Calu3 (cell line): ENCODE measurements at regions not wholly inside any gene's neighbourhood (a gene's known extent, or its start where the extent isn't known, plus 50 kb on each side); places are given as distances from the start of the nearest gene placed in this dataset.

ENCODE experiments used
- BruUV-seq: library from RNA; stranded (reverse); fragments of 400-500 nt; replicated peaks from 2 replicates; lab custom pipeline; 2021; lab: Mats Ljungman, UMichigan
- CTCF ChIA-PET: fragments of 300-600 bp; sonication (Branson Sonifier 250); formaldehyde crosslinking; loops from one replicate; lab custom pipeline; 2022; ENCODE audit warnings: antibody characterized with exemption; lab: Charles Lee
- DNase-seq: peaks from one replicate; pipeline ENCODE4 v3.0.0; 2022
- H3K27ac Mint-ChIP-seq: one replicate; pipeline ENCODE4 v1.8.0; 2022; ENCODE audit warnings: mixed read lengths; ENCODE audit not compliant: unreplicated experiment
- H3K27me3 Mint-ChIP-seq: one replicate; pipeline ENCODE4 v1.8.0; 2022; ENCODE audit warnings: mixed read lengths; ENCODE audit not compliant: unreplicated experiment
- H3K36me3 Mint-ChIP-seq: one replicate; pipeline ENCODE4 v1.8.0; 2022; ENCODE audit warnings: mild to moderate bottlenecking, moderate library complexity, mixed read lengths; ENCODE audit not compliant: insufficient read depth, unreplicated experiment
- H3K4me1 Mint-ChIP-seq: one replicate; pipeline ENCODE4 v1.8.0; 2022; ENCODE audit warnings: mild to moderate bottlenecking, low read depth, mixed read lengths; ENCODE audit not compliant: unreplicated experiment
- H3K4me3 Mint-ChIP-seq: one replicate; pipeline ENCODE4 v1.8.0; 2022; ENCODE audit warnings: mild to moderate bottlenecking, low read depth, moderate library complexity, mixed read lengths; ENCODE audit not compliant: unreplicated experiment
- H3K9me3 Mint-ChIP-seq: one replicate; pipeline ENCODE4 v1.8.0; 2022; ENCODE audit warnings: low read depth, mixed read lengths; ENCODE audit not compliant: unreplicated experiment
- CTCF ChIP-seq: fragments of 200-600 bp; IDR thresholded peaks from one replicate; pipeline ENCODE4 v1.8.0; 2022; ENCODE audit warnings: antibody characterized with exemption; ENCODE audit not compliant: unreplicated experiment
- intact Hi-C: fragments of 100-400 bp; cut with micrococcal nuclease; formaldehyde crosslinking; loops from one replicate; pipeline ENCODE4 v1.10.0; 2022; ENCODE audit not compliant: unreplicated experiment

DNA sequence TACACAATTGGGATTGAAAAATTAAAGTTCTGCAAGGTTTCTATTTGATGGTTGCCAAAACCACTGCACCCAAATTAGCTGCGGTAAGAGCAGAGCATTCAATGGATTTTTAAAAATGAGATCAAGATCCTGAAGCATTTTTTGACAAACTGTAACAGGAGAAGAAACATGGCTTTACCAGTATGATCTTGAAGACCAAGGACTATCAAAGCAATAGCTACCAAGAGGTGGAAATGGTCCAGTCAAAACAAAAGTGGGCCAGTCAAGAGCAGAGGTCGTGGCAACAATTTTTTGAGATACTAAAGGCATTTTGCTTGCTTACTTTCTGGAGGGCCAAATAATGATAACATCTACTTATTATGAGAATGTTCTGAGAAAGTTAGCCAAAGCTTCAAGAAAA lies 186.8 kb downstream of the RDH14 start:
- no peaks in the 10 kb centered on the region for H3K4me1 Mint-ChIP-seq
- intact Hi-C loops = loop anchor here (10.0 kb wide), 1 partner anchor 619 kb away; the partner anchor contains the start of genes GEN1 and SMC6
- H3K4me3 Mint-ChIP-seq = no peak overlapping the region
- no peak for DNase-seq
- CTCF ChIA-PET = interaction anchor here (0.6 kb wide), 1 partner anchor 482 kb away, joined by 3 read pairs; no protein-coding TSS in a partner anchor
- no peak for TF ChIP-seq CTCF
- BruUV-seq = no TSS peak
- H3K36me3 Mint-ChIP-seq = no peaks in the 10 kb centered on the region
- H3K27ac Mint-ChIP-seq = no peak overlapping the region
- no peaks in the 10 kb centered on the region for H3K9me3 Mint-ChIP-seq
- H3K27me3 Mint-ChIP-seq = no peaks in the 10 kb centered on the region

DNA sequence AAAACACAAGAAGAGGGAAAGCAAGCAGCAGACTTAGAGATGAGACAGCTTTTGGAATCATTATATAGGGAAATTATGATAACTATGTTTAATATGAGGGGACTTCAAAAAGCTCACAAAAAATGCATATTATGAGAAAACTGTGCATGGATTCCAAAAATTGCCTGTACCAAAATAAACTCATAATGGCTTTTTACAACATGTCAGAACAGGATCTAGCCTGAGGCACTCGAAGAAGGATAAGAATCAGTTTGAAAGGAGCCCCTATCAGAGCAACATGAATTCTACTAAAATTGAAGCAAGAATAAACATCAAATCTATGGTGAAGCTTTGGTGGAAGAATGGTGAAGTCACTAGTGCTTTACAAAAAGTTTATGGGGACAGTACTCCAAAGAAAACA lies 187.4 kb downstream of the RDH14 start:
- no peaks in the 10 kb centered on the region for H3K36me3 Mint-ChIP-seq
- CTCF ChIA-PET = no interaction called here
- DNase-seq = no peak

DNA sequence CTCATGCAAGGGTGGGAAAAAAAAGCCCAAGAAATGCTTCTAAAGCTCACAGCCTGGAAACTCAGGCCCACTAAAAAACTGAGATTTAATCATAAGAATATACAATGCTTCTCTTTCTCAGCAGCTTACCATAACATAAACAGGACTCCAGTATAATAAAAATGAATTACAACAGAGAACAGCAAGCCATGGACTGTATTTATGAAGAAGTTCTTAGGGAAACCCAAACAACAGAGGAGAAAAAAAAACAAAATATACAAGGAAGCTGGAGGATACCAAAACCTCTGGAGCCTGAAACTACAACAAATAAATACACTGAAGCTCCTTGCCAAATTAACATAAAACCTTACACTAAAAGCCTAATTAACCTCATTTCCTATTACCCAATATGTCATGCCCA lies 187.8 kb downstream of the RDH14 start:
- Mint-ChIP-seq H3K4me1 (no peaks in the 10 kb centered on the region), H3K36me3 (no peaks in the 10 kb centered on the region), H3K9me3 (no peaks in the 10 kb centered on the region), H3K27ac (no peak overlapping the region), H3K4me3 (no peak overlapping the region), H3K27me3 (no peaks in the 10 kb centered on the region)
- no peak for DNase-seq
- intact Hi-C loops = loop anchor here (10.0 kb wide), 1 partner anchor 618 kb away; the partner anchor contains the start of genes GEN1 and SMC6
- CTCF ChIA-PET = no interaction called here
- no TSS peak for BruUV-seq
- TF ChIP-seq CTCF = no peak

More for the DNA sequence above, 187.4 kb downstream of the RDH14 start:
- intact Hi-C loops = loop anchor here (10.0 kb wide), 1 partner anchor 618 kb away; the partner anchor contains the start of genes GEN1 and SMC6
- Mint-ChIP-seq H3K9me3 (no peaks in the 10 kb centered on the region), H3K27ac (no peak overlapping the region), H3K4me3 (no peak overlapping the region), H3K4me1 (no peaks in the 10 kb centered on the region), H3K27me3 (no peaks in the 10 kb centered on the region)
- no peak for TF ChIP-seq CTCF
- BruUV-seq = no TSS peak

DNA sequence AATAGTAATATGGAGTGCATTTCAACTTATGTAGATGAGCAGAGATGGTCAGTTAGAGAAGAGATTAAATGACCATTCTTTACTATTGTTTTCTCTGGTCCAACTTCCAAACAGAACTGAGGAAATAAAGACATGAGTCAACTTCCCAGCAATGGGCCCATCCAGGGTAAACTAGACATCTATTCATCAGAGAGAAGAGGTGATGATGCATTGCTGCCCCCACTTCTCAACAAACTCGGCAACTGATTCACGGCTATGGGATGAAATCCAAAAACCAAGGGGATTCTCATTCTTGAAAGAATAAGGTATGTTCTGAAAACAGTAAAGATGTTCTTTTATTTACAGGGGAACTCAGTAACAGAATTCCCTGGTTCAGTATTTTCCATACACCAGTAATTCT lies 190.7 kb downstream of the RDH14 start:
- Mint-ChIP-seq H3K4me1 (no peaks in the 10 kb centered on the region), H3K27me3 (no peaks in the 10 kb centered on the region), H3K9me3 (no peaks in the 10 kb centered on the region), H3K27ac (no peak overlapping the region), H3K4me3 (no peak overlapping the region), H3K36me3 (no peaks in the 10 kb centered on the region)
- intact Hi-C loops = loop anchor here (10.0 kb wide), 1 partner anchor 615 kb away; the partner anchor contains the start of genes GEN1 and SMC6
- no TSS peak for BruUV-seq
- DNase-seq = no peak
- CTCF ChIA-PET = no interaction called here
- no peak for TF ChIP-seq CTCF
